ENCODE measurements at regions not wholly inside any gene's neighbourhood (a gene's known extent, or its start where the extent isn't known, plus 50 kb on each side); places are given as distances from the start of the nearest gene placed in this dataset.

GRCh38 chr4:140252742-140253555 is 99.0 kb upstream of the MAML3 start:
- Histone ChIP-seq H3K4me3 (peak overlapping the region; percentile 43 to 76 (median 61)), H3K4me1 (peaks cover 0 to 35% (median 19%) of the 10 kb centered on the region in 6 donors), H3K27ac (peak overlapping the region; percentile 67 to 90 (median 84)), H3K36me3 (no peaks in the 10 kb centered on the region), H3K9me3 (no peaks in the 10 kb centered on the region), H3K27me3 (replicated peaks in 1 of 7) (peaks cover 0 to 21% (median 6%) of the 10 kb centered on the region in 7 donors)
- 0 to 1% (median 0%) methylated on average over 38 to 71 of the region's 72 CpGs for WGBS, 5 donors
- intact Hi-C loops (cut with DNase I; ENCODE audit: low total_unique reads) = loop anchor here (5.0 kb wide), 3 partner anchors 101 to 516 kb away; partner anchors contain the start of gene MAML3
- TF ChIP-seq POLR2A (IDR thresholded peaks at IDR 0.05) = no peak
- TF ChIP-seq CTCF (IDR thresholded peaks at IDR 0.05 in 8 of 11, conservative IDR thresholded peaks at IDR 0.05 in 3 of 11) = peak; percentile 72 to 98 (median 91)
- TF ChIP-seq POLR2AphosphoS5 (IDR thresholded peaks at IDR 0.05) = peak in 2 of 3 donors; percentile 54 to 62
- peak; percentile 92 for DNase-seq

GRCh38 chr4:140252141-140252741 is 98.3 kb upstream of the MAML3 start:
- peaks cover 0 to 21% (median 6%) of the 10 kb centered on the region in 7 donors for H3K27me3 ChIP-seq (replicated peaks in 1 of 7)
- peak overlapping the region; percentile 67 to 90 (median 84) for H3K27ac ChIP-seq
- no peak for DNase-seq
- no peak for TF ChIP-seq POLR2AphosphoS5 (IDR thresholded peaks at IDR 0.05)
- no peak for TF ChIP-seq POLR2A (IDR thresholded peaks at IDR 0.05)
- no peak for TF ChIP-seq CTCF (IDR thresholded peaks at IDR 0.05 in 8 of 11, conservative IDR thresholded peaks at IDR 0.05 in 3 of 11)
- no peaks in the 10 kb centered on the region for H3K36me3 ChIP-seq
- intact Hi-C loops (cut with DNase I; ENCODE audit: low total_unique reads) = loop anchor here (5.0 kb wide), 3 partner anchors 100 to 515 kb away; partner anchors contain the start of gene MAML3
- peaks cover 0 to 35% (median 19%) of the 10 kb centered on the region in 6 donors for H3K4me1 ChIP-seq
- peak overlapping the region; percentile 43 to 76 (median 61) for H3K4me3 ChIP-seq
- H3K9me3 ChIP-seq = no peaks in the 10 kb centered on the region
- WGBS, 5 donors = 19 to 44% (median 23%) methylated on average over 13 to 19 of the region's 19 CpGs

- no peak for DNase-seq
- TF ChIP-seq POLR2AphosphoS5 (IDR thresholded peaks at IDR 0.05) (no peak), POLR2A (IDR thresholded peaks at IDR 0.05) (no peak), CTCF (IDR thresholded peaks at IDR 0.05 in 8 of 11, conservative IDR thresholded peaks at IDR 0.05 in 3 of 11) (no peak)
- H3K27ac ChIP-seq = peak overlapping the region in 2 of 8 donors; percentile 14 to 85
- intact Hi-C loops (cut with DNase I; ENCODE audit: low total_unique reads) = loop anchor here (5.0 kb wide), 3 partner anchors 99 to 514 kb away; partner anchors contain the start of gene MAML3
- peaks cover 0 to 35% (median 19%) of the 10 kb centered on the region in 6 donors for H3K4me1 ChIP-seq
- H3K36me3 ChIP-seq = no peaks in the 10 kb centered on the region
- H3K4me3 ChIP-seq = no peak overlapping the region
- H3K27me3 ChIP-seq (replicated peaks in 1 of 7) = peaks cover 0 to 21% (median 6%) of the 10 kb centered on the region in 7 donors
- no peaks in the 10 kb centered on the region for H3K9me3 ChIP-seq
- WGBS, 5 donors = 76 to 94% (median 92%) methylated on average over 5 of the region's 5 CpGs
Measured at GRCh38 chr4:140251571-140251970, 97.6 kb upstream of the MAML3 start.
